H9 (cell line): ENCODE measurements at regions not wholly inside any gene's neighbourhood (a gene's known extent, or its start where the extent isn't known, plus 50 kb on each side); places are given as distances from the start of the nearest gene placed in this dataset.

Source experiments
- DNase-seq: peaks from one replicate; pipeline ENCODE4 v3.0.0-alpha.2; 2017
- H2AFZ ChIP-seq: one replicate; pipeline ENCODE4 v1.6.1; 2013; ENCODE audit warnings: mild to moderate bottlenecking, low read length, control low read depth, moderate library complexity
- H2AK5ac ChIP-seq: 2 replicates; pipeline ENCODE4 v1.6.1; 2013; ENCODE audit warnings: low read length, control low read depth, mixed read lengths; ENCODE audit not compliant: insufficient read length
- H2BK120ac ChIP-seq: one replicate; pipeline ENCODE4 v1.6.1; 2013; ENCODE audit warnings: low read depth, mild to moderate bottlenecking, low read length, control low read depth, inconsistent platforms; ENCODE audit not compliant: poor library complexity, severe bottlenecking
- H2BK12ac ChIP-seq: 2 replicates; pipeline ENCODE4 v1.6.1; 2013; ENCODE audit warnings: low read length, control low read depth, mixed read lengths, low read depth; ENCODE audit not compliant: insufficient read length
- H2BK15ac ChIP-seq: 2 replicates; pipeline ENCODE4 v1.6.1; 2013; ENCODE audit warnings: low read depth, low read length, control low read depth
- H2BK20ac ChIP-seq: one replicate; pipeline ENCODE4 v1.6.1; 2013; ENCODE audit warnings: low read depth, mild to moderate bottlenecking, low read length, control low read depth, inconsistent platforms; ENCODE audit not compliant: poor library complexity, severe bottlenecking
- H2BK5ac ChIP-seq: 2 replicates; pipeline ENCODE4 v1.6.1; 2013; ENCODE audit warnings: low read length, control low read depth, mixed read lengths; ENCODE audit not compliant: insufficient read length
- H3K14ac ChIP-seq: 2 replicates; pipeline ENCODE4 v1.6.1; 2013; ENCODE audit warnings: low read length, control low read depth; ENCODE audit not compliant: insufficient read depth
- H3K18ac ChIP-seq: 2 replicates; pipeline ENCODE4 v1.6.1; 2013; ENCODE audit warnings: low read depth, mild to moderate bottlenecking, mixed read lengths, low read length, control low read depth; ENCODE audit not compliant: insufficient read length
- H3K23ac ChIP-seq: 2 replicates; pipeline ENCODE4 v1.6.1; 2013; ENCODE audit warnings: low read length, control low read depth, mixed read lengths, low read depth; ENCODE audit not compliant: insufficient read length
- H3K23me2 ChIP-seq: 2 replicates; pipeline ENCODE4 v1.6.1; 2013; ENCODE audit warnings: low read depth, mild to moderate bottlenecking, mixed read lengths, low read length, control low read depth; ENCODE audit not compliant: insufficient read length, poor library complexity, severe bottlenecking
- H3K27ac ChIP-seq: 2 replicates; pipeline ENCODE4 v1.5.1; 2013; ENCODE audit warnings: low read length, control low read depth, mixed read lengths, low read depth; ENCODE audit not compliant: insufficient read length
- H3K27me3 ChIP-seq: 2 replicates; pipeline ENCODE4 v1.6.1; 2013; ENCODE audit warnings: low read length, control low read depth, inconsistent platforms; ENCODE audit not compliant: insufficient read depth
- H3K4ac ChIP-seq: 2 replicates; pipeline ENCODE4 v1.6.1; 2013; ENCODE audit warnings: low read depth, mild to moderate bottlenecking, control low read depth, inconsistent platforms, low read length, moderate library complexity
- H3K4me1 ChIP-seq: 2 replicates; pipeline ENCODE4 v1.6.1; 2013; ENCODE audit warnings: low read length, control low read depth, inconsistent platforms; ENCODE audit not compliant: insufficient read depth
- H3K4me2 ChIP-seq: 2 replicates; pipeline ENCODE4 v1.6.1; 2013; ENCODE audit warnings: low read length, control low read depth, mixed read lengths; ENCODE audit not compliant: insufficient read length, insufficient read depth
- H3K56ac ChIP-seq: 2 replicates; pipeline ENCODE4 v1.6.1; 2013; ENCODE audit warnings: low read depth, mild to moderate bottlenecking, mixed read lengths, low read length, control low read depth; ENCODE audit not compliant: insufficient read length
- H3K79me1 ChIP-seq: 2 replicates; pipeline ENCODE4 v1.6.1; 2013; ENCODE audit warnings: low read depth, mild to moderate bottlenecking, moderate library complexity, low read length, control low read depth, inconsistent platforms; ENCODE audit not compliant: insufficient read depth, poor library complexity, severe bottlenecking
- H3K79me2 ChIP-seq: 2 replicates; pipeline ENCODE4 v1.6.1; 2013; ENCODE audit warnings: low read length, control low read depth, inconsistent platforms; ENCODE audit not compliant: insufficient read depth
- H3K9ac ChIP-seq: 2 replicates; pipeline ENCODE4 v1.6.1; 2013; ENCODE audit warnings: low read length, control low read depth, mixed read lengths; ENCODE audit not compliant: insufficient read length; ENCODE audit errors: extremely low read depth
- H3K9me3 ChIP-seq: one replicate; pipeline ENCODE4 v1.6.1; 2013; ENCODE audit warnings: low read depth, low read length, inconsistent platforms; ENCODE audit not compliant: control insufficient read depth
- H3T11ph ChIP-seq: one replicate; pipeline ENCODE4 v1.6.1; 2013; ENCODE audit warnings: mild to moderate bottlenecking, low read length, control low read depth, inconsistent platforms
- H4K20me1 ChIP-seq: one replicate; pipeline ENCODE4 v1.6.1; 2013; ENCODE audit not compliant: control insufficient read depth, insufficient read length, insufficient read depth
- H4K5ac ChIP-seq: 2 replicates; pipeline ENCODE4 v1.6.1; 2013; ENCODE audit warnings: low read depth, mild to moderate bottlenecking, mixed read lengths, low read length, control low read depth; ENCODE audit not compliant: insufficient read length
- H4K8ac ChIP-seq: replicated peaks from 2 replicates; pipeline ENCODE4 v1.6.1; 2013; ENCODE audit warnings: low read length, control low read depth, mixed read lengths, low read depth; ENCODE audit not compliant: insufficient read length
- H4K91ac ChIP-seq: 2 replicates; pipeline ENCODE4 v1.6.1; 2013; ENCODE audit warnings: low read depth, mild to moderate bottlenecking, moderate library complexity, mixed read lengths, low read length, control low read depth; ENCODE audit not compliant: insufficient read length
- H3K27ac Mint-ChIP-seq, 3 experiments: 2 replicates in 2 of 3; 3 replicates in 1 of 3; pipeline ENCODE4 v1.8.0; 2020 to 2021; ENCODE audit warnings: mixed read lengths in 3 of 3, mild to moderate bottlenecking in 1 of 3, moderate library complexity in 1 of 3
- H3K27me3 Mint-ChIP-seq: 2 replicates; pipeline ENCODE4 v1.8.0; 2021; ENCODE audit warnings: low read depth, mild to moderate bottlenecking, moderate library complexity, mixed read lengths
- H3K36me3 Mint-ChIP-seq, 3 experiments: 2 replicates in 2 of 3; 3 replicates in 1 of 3; pipeline ENCODE4 v1.8.0; 2020 to 2021; ENCODE audit warnings: low read depth in 3 of 3, mixed read lengths in 3 of 3; ENCODE audit not compliant: insufficient read depth in 1 of 3
- H3K4me1 Mint-ChIP-seq, 2 experiments: 2 replicates each; pipeline ENCODE4 v1.8.0; 2020; ENCODE audit warnings: mixed read lengths in 2 of 2
- H3K4me3 Mint-ChIP-seq, 2 experiments: 2 replicates in 1 of 2; 3 replicates in 1 of 2; pipeline ENCODE4 v1.8.0; 2020 to 2021; ENCODE audit warnings: mild to moderate bottlenecking in 2 of 2, mixed read lengths in 2 of 2, moderate library complexity in 1 of 2
- H3K9me3 Mint-ChIP-seq, 2 experiments: 2 replicates in 1 of 2; 3 replicates in 1 of 2; pipeline ENCODE4 v1.8.0; 2020; ENCODE audit warnings: mild to moderate bottlenecking in 2 of 2, mixed read lengths in 2 of 2, moderate library complexity in 1 of 2
- WGBS: extraction: QIAGEN DNeasy Blood & Tissue Kit; methylation state at CpG from one replicate; pipeline ENCODE4 v1.1.7; 2013; ENCODE audit warnings: missing lambda C conversion rate, low lambda C conversion rate, mixed read lengths; ENCODE audit not compliant: insufficient read length; ENCODE audit errors: extremely low coverage; 5-methylcytosine and 5-hydroxymethylcytosine counted together
- TF ChIP-seq, protein P1 (sequence below): fragments of 200-600 bp; sonication (generic); conservative IDR thresholded peaks from 3 replicates; pipeline ENCODE4 v1.8.0; 2021; ENCODE audit warnings: antibody characterized with exemption, mild to moderate bottlenecking

DNA sequence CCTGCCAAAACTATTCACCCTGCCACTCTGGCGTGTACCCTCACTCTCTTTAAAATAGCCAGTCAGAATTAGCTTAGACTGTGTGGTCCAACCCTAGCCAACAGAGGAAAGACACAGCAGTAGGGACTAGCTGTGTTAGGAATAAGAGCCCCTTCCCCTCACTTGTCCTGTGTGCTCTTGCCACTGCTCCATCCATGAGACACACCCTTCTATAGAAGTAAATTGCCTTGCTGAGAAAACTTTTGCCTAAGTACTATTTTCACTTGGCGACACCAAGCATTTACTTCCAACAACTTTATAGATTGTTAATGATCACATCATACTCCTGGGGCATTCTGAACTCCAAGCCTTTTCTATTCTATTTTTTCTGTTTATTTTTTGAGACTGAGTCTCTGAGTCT is 170.2 kb upstream of the TRIM24 start:
- Mint-ChIP-seq H3K36me3 (peaks cover 22 to 29% (median 23%) of the 10 kb centered on the region in 3 experiments), H3K9me3 (peaks cover 23 to 32% of the 10 kb centered on the region in 2 experiments), H3K27me3 (no peaks in the 10 kb centered on the region; the same call in 1 of the 2 replicates), H3K4me3 (no peak overlapping the region), H3K27ac (no peak overlapping the region), H3K4me1 (no peaks in the 10 kb centered on the region)
- WGBS = no CpG with 5 or more reads among the region's 2 CpGs
- TF ChIP-seq, protein P1, sequence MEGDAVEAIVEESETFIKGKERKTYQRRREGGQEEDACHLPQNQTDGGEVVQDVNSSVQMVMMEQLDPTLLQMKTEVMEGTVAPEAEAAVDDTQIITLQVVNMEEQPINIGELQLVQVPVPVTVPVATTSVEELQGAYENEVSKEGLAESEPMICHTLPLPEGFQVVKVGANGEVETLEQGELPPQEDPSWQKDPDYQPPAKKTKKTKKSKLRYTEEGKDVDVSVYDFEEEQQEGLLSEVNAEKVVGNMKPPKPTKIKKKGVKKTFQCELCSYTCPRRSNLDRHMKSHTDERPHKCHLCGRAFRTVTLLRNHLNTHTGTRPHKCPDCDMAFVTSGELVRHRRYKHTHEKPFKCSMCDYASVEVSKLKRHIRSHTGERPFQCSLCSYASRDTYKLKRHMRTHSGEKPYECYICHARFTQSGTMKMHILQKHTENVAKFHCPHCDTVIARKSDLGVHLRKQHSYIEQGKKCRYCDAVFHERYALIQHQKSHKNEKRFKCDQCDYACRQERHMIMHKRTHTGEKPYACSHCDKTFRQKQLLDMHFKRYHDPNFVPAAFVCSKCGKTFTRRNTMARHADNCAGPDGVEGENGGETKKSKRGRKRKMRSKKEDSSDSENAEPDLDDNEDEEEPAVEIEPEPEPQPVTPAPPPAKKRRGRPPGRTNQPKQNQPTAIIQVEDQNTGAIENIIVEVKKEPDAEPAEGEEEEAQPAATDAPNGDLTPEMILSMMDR = no peak
- H3K79me1 ChIP-seq = no peaks in the 10 kb centered on the region
- H3K27ac ChIP-seq = no peak overlapping the region
- H4K8ac ChIP-seq = no peak overlapping the region
- no peaks in the 10 kb centered on the region for H3K79me2 ChIP-seq
- no peak overlapping the region for H3K56ac ChIP-seq
- H3K23ac ChIP-seq = no peak overlapping the region
- no peak overlapping the region for H2BK15ac ChIP-seq
- no peaks in the 10 kb centered on the region for H4K20me1 ChIP-seq
- H4K5ac ChIP-seq = no peak overlapping the region
- no peaks in the 10 kb centered on the region for H3K4me1 ChIP-seq
- no peak overlapping the region for H3K4ac ChIP-seq
- H2AK5ac ChIP-seq = no peak overlapping the region
- no peak overlapping the region for H2BK5ac ChIP-seq
- no peak overlapping the region for H3K14ac ChIP-seq
- H3K9ac ChIP-seq = no peak overlapping the region
- H2BK20ac ChIP-seq = no peak overlapping the region
- no peak for DNase-seq
- H3K9me3 ChIP-seq = peaks cover 18% of the 10 kb centered on the region
- no peaks in the 10 kb centered on the region for H3K27me3 ChIP-seq
- no peak overlapping the region for H3K4me2 ChIP-seq
- H3T11ph ChIP-seq = no peak overlapping the region
- H4K91ac ChIP-seq = no peak overlapping the region
- H2BK12ac ChIP-seq = no peak overlapping the region
- H3K23me2 ChIP-seq = no peaks in the 10 kb centered on the region
- no peak overlapping the region for H2BK120ac ChIP-seq
- no peak overlapping the region for H2AFZ ChIP-seq
- H3K18ac ChIP-seq = no peak overlapping the region
